GM23338 (cell line): ENCODE measurements at regions not wholly inside any gene's neighbourhood (a gene's known extent, or its start where the extent isn't known, plus 50 kb on each side); places are given as distances from the start of the nearest gene placed in this dataset.

Source experiments
- ATAC-seq: fragments of 200-7000 bp; cut with Tn5 transposase; 3 replicates; pipeline ENCODE4 v1.9.1; 2020
- DNase-seq: peaks from one replicate; pipeline ENCODE4 v3.0.0-alpha.2; 2015; ENCODE audit warnings: low spot score
- H2AFZ ChIP-seq: fragments of 200-600 bp; sonication (generic); 2 replicates; pipeline ENCODE4 v1.8.0; 2016; ENCODE audit warnings: antibody characterized with exemption, mild to moderate bottlenecking, moderate library complexity
- H3F3A ChIP-seq: fragments of 200-600 bp; sonication (generic); replicated peaks from 2 replicates; pipeline ENCODE4 v1.8.0; 2017; ENCODE audit warnings: antibody characterized with exemption, mixed run types, low read depth
- H3K27ac ChIP-seq: fragments of 200-600 bp; sonication (generic); 2 replicates; pipeline ENCODE4 v1.6.1; 2016; ENCODE audit warnings: low read depth
- H3K27me3 ChIP-seq: fragments of 200-600 bp; sonication (generic); 2 replicates; pipeline ENCODE4 v1.8.0; 2016; ENCODE audit warnings: mild to moderate bottlenecking, mixed run types, moderate library complexity; ENCODE audit not compliant: insufficient read depth
- H3K36me3 ChIP-seq: fragments of 200-600 bp; sonication (generic); 2 replicates; pipeline ENCODE4 v1.8.0; 2016; ENCODE audit warnings: mild to moderate bottlenecking; ENCODE audit not compliant: insufficient read depth
- H3K4me1 ChIP-seq: fragments of 200-600 bp; sonication (generic); 2 replicates; pipeline ENCODE4 v1.8.0; 2016; ENCODE audit warnings: mild to moderate bottlenecking, moderate library complexity; ENCODE audit not compliant: insufficient read depth
- H3K4me2 ChIP-seq: fragments of 200-600 bp; sonication (generic); 2 replicates; pipeline ENCODE4 v1.7.1; 2017; ENCODE audit warnings: mixed run types
- H3K4me3 ChIP-seq: fragments of 200-600 bp; sonication (generic); 2 replicates; pipeline ENCODE4 v1.6.1; 2016; ENCODE audit warnings: mixed run types
- H3K79me2 ChIP-seq: fragments of 200-600 bp; sonication (generic); replicated peaks from 2 replicates; pipeline ENCODE4 v1.8.0; 2017; ENCODE audit warnings: mild to moderate bottlenecking; ENCODE audit not compliant: insufficient read depth
- H3K9me2 ChIP-seq: fragments of 200-600 bp; sonication (generic); 2 replicates; pipeline ENCODE4 v1.8.0; 2017; ENCODE audit not compliant: insufficient read depth
- H4K20me1 ChIP-seq: fragments of 200-600 bp; sonication (generic); replicated peaks from 2 replicates; pipeline ENCODE4 v1.8.0; 2017; ENCODE audit warnings: mild to moderate bottlenecking; ENCODE audit not compliant: insufficient read depth
- H3K27ac Mint-ChIP-seq: 2 replicates; pipeline ENCODE4 v1.8.0; 2020; ENCODE audit warnings: inconsistent platforms, mild to moderate bottlenecking, moderate library complexity, mixed read lengths
- H3K27me3 Mint-ChIP-seq: 3 replicates; pipeline ENCODE4 v1.8.0; 2022; ENCODE audit warnings: low read depth, mild to moderate bottlenecking, moderate library complexity, mixed read lengths, inconsistent platforms; ENCODE audit not compliant: insufficient read depth, poor library complexity
- H3K36me3 Mint-ChIP-seq: 3 replicates; pipeline ENCODE4 v1.8.0; 2021; ENCODE audit warnings: low read depth, mild to moderate bottlenecking, inconsistent platforms, moderate library complexity, mixed read lengths
- H3K4me1 Mint-ChIP-seq: 3 replicates; pipeline ENCODE4 v1.8.0; 2020; ENCODE audit warnings: mild to moderate bottlenecking, inconsistent platforms, mixed read lengths
- H3K4me3 Mint-ChIP-seq: 3 replicates; pipeline ENCODE4 v1.8.0; 2021; ENCODE audit warnings: moderate library complexity, mild to moderate bottlenecking, inconsistent platforms, mixed read lengths
- H3K9me3 Mint-ChIP-seq: 3 replicates; pipeline ENCODE4 v1.8.0; 2020; ENCODE audit warnings: moderate library complexity, mild to moderate bottlenecking, inconsistent platforms, mixed read lengths
- EZH2 ChIP-seq: fragments of 200-600 bp; sonication (generic); IDR thresholded peaks from one replicate; pipeline ENCODE4 v1.8.0; 2017; ENCODE audit warnings: antibody characterized with exemption, mild to moderate bottlenecking, low read depth; ENCODE audit not compliant: unreplicated experiment
- EZH2phosphoT487 ChIP-seq: fragments of 200-600 bp; sonication (generic); IDR thresholded peaks from one replicate; pipeline ENCODE4 v1.8.1; 2018; ENCODE audit warnings: antibody characterized with exemption; ENCODE audit not compliant: unreplicated experiment
- JUNB ChIP-seq: IDR thresholded peaks from one replicate; pipeline ENCODE4 v1.6.1; 2016; ENCODE audit warnings: antibody characterized with exemption; ENCODE audit not compliant: unreplicated experiment
- NANOG ChIP-seq: IDR thresholded peaks from 2 replicates; pipeline ENCODE4 v1.6.1; 2016; ENCODE audit warnings: antibody characterized with exemption, borderline replicate concordance
- POLR2AphosphoS5 ChIP-seq: IDR thresholded peaks from 2 replicates; pipeline ENCODE4 v1.6.1; 2016; ENCODE audit warnings: antibody characterized with exemption, low read depth
- STAT1 ChIP-seq: IDR thresholded peaks from one replicate; pipeline ENCODE4 v1.6.1; 2016; ENCODE audit warnings: antibody characterized with exemption; ENCODE audit not compliant: unreplicated experiment
- ZNF114 ChIP-seq: fragments of 250-450 bp; sonication (Bioruptor Pico); IDR thresholded peaks from 2 replicates; pipeline ENCODE4 v1.5.0; 2020; ENCODE audit warnings: mild to moderate bottlenecking, moderate library complexity
- TF ChIP-seq, protein P1 (sequence below): fragments of 250-450 bp; sonication (Bioruptor Pico); IDR thresholded peaks from 2 replicates; pipeline ENCODE4 v1.5.0; 2020; ENCODE audit warnings: mild to moderate bottlenecking, moderate library complexity
- TF ChIP-seq, protein P2 (sequence below), 2 experiments: fragments of 200-600 bp in 1 of 2; sonication (generic) in 1 of 2; conservative IDR thresholded peaks; 2 replicates each; pipeline versions ENCODE4 v1.5.1 to v1.6.1; 2016 to 2017; ENCODE audit warnings: antibody characterized with exemption in 2 of 2, low read depth in 2 of 2, mild to moderate bottlenecking in 2 of 2, moderate library complexity in 1 of 2

DNA sequence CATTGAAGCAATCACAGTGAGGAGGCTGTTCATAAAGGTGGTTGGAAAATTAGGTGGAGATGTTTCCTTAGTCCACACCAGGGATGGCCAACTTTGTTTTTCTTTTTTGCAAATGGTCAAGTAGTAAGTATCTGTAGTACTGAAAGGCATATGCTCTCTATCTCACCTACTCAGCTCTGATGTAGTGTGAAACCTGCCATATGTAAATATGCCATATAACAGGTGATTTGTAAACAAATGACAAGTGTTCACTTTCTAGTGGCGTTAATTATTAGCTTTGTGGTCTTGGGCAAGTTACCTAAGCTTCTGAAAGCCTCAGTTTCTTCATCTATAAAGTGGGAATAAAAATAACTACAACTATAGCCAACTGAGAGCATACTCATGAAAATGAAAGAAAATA, 421.4 kb upstream of the LCORL start:
- Mint-ChIP-seq H3K4me3 (no peak overlapping the region), H3K9me3 (peaks cover 10% of the 10 kb centered on the region), H3K27ac (no peak overlapping the region), H3K27me3 (peaks cover 7% of the 10 kb centered on the region), H3K4me1 (peaks cover 10% of the 10 kb centered on the region), H3K36me3 (peaks cover 9% of the 10 kb centered on the region; the same call in 1 of the 3 replicates)
- no peak for ATAC-seq
- H3K4me1 ChIP-seq: peaks cover 6% of the 10 kb centered on the region; the same call in 1 of the 2 replicates
- no peaks in the 10 kb centered on the region; the same call in 1 of the 2 replicates for H3K36me3 ChIP-seq
- no peak overlapping the region for H3K4me3 ChIP-seq
- H3K27me3 ChIP-seq: no peaks in the 10 kb centered on the region
- no peak overlapping the region for H3K27ac ChIP-seq
- H2AFZ ChIP-seq: no peak overlapping the region
- no peaks in the 10 kb centered on the region for H3K9me2 ChIP-seq
- no peaks in the 10 kb centered on the region for H3K79me2 ChIP-seq
- TF ChIP-seq EZH2phosphoT487 (no peak), EZH2 (no peak), ZNF114 (no peak), STAT1 (no peak), NANOG (no peak)
- TF ChIP-seq, protein P1, sequence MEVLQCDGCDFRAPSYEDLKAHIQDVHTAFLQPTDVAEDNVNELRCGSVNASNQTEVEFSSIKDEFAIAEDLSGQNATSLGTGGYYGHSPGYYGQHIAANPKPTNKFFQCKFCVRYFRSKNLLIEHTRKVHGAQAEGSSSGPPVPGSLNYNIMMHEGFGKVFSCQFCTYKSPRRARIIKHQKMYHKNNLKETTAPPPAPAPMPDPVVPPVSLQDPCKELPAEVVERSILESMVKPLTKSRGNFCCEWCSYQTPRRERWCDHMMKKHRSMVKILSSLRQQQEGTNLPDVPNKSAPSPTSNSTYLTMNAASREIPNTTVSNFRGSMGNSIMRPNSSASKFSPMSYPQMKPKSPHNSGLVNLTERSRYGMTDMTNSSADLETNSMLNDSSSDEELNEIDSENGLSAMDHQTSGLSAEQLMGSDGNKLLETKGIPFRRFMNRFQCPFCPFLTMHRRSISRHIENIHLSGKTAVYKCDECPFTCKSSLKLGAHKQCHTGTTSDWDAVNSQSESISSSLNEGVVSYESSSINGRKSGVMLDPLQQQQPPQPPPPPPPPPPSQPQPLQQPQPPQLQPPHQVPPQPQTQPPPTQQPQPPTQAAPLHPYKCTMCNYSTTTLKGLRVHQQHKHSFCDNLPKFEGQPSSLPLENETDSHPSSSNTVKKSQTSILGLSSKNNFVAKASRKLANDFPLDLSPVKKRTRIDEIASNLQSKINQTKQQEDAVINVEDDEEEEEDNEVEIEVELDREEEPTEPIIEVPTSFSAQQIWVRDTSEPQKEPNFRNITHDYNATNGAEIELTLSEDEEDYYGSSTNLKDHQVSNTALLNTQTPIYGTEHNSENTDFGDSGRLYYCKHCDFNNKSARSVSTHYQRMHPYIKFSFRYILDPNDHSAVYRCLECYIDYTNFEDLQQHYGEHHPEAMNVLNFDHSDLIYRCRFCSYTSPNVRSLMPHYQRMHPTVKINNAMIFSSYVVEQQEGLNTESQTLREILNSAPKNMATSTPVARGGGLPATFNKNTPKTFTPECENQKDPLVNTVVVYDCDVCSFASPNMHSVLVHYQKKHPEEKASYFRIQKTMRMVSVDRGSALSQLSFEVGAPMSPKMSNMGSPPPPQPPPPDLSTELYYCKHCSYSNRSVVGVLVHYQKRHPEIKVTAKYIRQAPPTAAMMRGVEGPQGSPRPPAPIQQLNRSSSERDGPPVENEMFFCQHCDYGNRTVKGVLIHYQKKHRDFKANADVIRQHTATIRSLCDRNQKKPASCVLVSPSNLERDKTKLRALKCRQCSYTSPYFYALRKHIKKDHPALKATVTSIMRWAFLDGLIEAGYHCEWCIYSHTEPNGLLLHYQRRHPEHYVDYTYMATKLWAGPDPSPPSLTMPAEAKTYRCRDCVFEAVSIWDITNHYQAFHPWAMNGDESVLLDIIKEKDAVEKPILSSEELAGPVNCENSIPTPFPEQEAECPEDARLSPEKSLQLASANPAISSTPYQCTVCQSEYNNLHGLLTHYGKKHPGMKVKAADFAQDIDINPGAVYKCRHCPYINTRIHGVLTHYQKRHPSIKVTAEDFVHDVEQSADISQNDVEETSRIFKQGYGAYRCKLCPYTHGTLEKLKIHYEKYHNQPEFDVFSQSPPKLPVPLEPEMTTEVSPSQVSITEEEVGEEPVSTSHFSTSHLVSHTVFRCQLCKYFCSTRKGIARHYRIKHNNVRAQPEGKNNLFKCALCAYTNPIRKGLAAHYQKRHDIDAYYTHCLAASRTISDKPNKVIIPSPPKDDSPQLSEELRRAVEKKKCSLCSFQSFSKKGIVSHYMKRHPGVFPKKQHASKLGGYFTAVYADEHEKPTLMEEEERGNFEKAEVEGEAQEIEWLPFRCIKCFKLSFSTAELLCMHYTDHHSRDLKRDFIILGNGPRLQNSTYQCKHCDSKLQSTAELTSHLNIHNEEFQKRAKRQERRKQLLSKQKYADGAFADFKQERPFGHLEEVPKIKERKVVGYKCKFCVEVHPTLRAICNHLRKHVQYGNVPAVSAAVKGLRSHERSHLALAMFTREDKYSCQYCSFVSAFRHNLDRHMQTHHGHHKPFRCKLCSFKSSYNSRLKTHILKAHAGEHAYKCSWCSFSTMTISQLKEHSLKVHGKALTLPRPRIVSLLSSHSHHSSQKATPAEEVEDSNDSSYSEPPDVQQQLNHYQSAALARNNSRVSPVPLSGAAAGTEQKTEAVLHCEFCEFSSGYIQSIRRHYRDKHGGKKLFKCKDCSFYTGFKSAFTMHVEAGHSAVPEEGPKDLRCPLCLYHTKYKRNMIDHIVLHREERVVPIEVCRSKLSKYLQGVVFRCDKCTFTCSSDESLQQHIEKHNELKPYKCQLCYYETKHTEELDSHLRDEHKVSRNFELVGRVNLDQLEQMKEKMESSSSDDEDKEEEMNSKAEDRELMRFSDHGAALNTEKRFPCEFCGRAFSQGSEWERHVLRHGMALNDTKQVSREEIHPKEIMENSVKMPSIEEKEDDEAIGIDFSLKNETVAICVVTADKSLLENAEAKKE (CRISPR knock-in tag): no peak
- DNase-seq: no peak
- no peak overlapping the region for H3K4me2 ChIP-seq
- no peaks in the 10 kb centered on the region for H4K20me1 ChIP-seq
- no peaks in the 10 kb centered on the region for H3F3A ChIP-seq

DNA sequence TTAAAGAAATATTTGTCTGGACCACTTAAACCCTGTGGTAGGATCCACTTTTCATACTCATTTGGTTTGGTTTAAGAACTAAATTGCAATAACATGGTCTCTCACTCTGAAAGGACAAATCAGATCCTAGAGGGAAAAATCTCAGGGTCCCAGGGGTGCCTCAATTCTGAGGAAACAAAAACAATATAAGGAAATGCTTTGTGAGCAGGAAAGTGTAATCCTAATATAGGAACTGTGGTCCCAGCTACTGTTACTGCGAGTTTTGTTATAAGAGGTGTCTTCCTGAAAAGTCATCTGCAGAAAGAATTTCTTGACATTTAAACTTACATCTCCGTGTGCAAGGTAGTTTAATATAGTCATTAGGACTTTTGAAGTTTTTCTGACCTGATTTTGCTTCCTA, 420.1 kb upstream of the LCORL start:
- Histone ChIP-seq H3K36me3 (no peaks in the 10 kb centered on the region; the same call in 1 of the 2 replicates), H3K27me3 (no peaks in the 10 kb centered on the region), H3K4me2 (no peak overlapping the region), H3K4me1 (peaks cover 6% of the 10 kb centered on the region; the same call in 1 of the 2 replicates), H3K4me3 (no peak overlapping the region), H2AFZ (no peak overlapping the region), H3K27ac (no peak overlapping the region), H3K79me2 (no peaks in the 10 kb centered on the region), H3F3A (no peaks in the 10 kb centered on the region), H4K20me1 (no peaks in the 10 kb centered on the region), H3K9me2 (no peaks in the 10 kb centered on the region)
- H3K4me3 Mint-ChIP-seq: no peak overlapping the region
- DNase-seq (no peak), ATAC-seq (no peak)
- H3K4me1 Mint-ChIP-seq: peaks cover 10% of the 10 kb centered on the region
- H3K9me3 Mint-ChIP-seq: peaks cover 10% of the 10 kb centered on the region
- no peak overlapping the region for H3K27ac Mint-ChIP-seq
- peaks cover 4% of the 10 kb centered on the region for H3K27me3 Mint-ChIP-seq
- peaks cover 9% of the 10 kb centered on the region; the same call in 1 of the 3 replicates for H3K36me3 Mint-ChIP-seq
- TF ChIP-seq JUNB (no peak), EZH2phosphoT487 (no peak), POLR2AphosphoS5 (no peak)
- TF ChIP-seq, protein P2, sequence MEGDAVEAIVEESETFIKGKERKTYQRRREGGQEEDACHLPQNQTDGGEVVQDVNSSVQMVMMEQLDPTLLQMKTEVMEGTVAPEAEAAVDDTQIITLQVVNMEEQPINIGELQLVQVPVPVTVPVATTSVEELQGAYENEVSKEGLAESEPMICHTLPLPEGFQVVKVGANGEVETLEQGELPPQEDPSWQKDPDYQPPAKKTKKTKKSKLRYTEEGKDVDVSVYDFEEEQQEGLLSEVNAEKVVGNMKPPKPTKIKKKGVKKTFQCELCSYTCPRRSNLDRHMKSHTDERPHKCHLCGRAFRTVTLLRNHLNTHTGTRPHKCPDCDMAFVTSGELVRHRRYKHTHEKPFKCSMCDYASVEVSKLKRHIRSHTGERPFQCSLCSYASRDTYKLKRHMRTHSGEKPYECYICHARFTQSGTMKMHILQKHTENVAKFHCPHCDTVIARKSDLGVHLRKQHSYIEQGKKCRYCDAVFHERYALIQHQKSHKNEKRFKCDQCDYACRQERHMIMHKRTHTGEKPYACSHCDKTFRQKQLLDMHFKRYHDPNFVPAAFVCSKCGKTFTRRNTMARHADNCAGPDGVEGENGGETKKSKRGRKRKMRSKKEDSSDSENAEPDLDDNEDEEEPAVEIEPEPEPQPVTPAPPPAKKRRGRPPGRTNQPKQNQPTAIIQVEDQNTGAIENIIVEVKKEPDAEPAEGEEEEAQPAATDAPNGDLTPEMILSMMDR (conservative IDR thresholded peaks at IDR 0.05; ENCODE audit: low read depth in 2 of 2): no peak
